SU-DHL-6 (cell line): ENCODE measurements at regions not wholly inside any gene's neighbourhood (a gene's known extent, or its start where the extent isn't known, plus 50 kb on each side); places are given as distances from the start of the nearest gene placed in this dataset.

ENCODE experiments used
- EZH2phosphoT487 ChIP-seq: fragments of 200-600 bp; sonication (generic), shearing (Covaris generic); conservative IDR thresholded peaks from 2 replicates; pipeline ENCODE4 v1.6.1; 2018; ENCODE audit warnings: mild to moderate bottlenecking, antibody characterized with exemption, low read length, moderate library complexity, mixed read lengths
- TF ChIP-seq, protein P1 (sequence below): fragments of 200-600 bp; sonication (generic); IDR thresholded peaks from one replicate; pipeline ENCODE4 v1.5.1; 2017; ENCODE audit warnings: antibody characterized with exemption, mild to moderate bottlenecking, low read length, moderate library complexity; ENCODE audit not compliant: insufficient read depth, poor library complexity, severe bottlenecking

DNA sequence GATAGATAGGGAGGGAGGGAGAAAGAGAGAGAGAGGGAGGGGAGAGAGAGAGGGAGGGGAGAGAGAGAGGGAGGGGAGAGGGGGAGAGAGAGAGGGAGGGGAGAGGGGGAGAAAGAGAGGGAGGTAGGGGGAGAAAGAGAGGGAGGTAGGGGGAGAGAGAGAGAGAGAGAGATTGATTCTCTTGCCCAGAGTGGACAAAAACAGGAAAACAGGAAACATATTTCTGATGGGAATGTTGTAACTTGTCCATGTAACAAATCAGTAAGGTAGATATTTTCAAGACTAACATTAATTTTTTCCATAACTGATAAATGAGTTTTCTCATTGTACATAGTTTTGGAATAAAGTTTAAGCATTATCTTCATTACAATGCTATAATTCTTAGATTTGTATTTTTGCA, 811.7 kb upstream of the GRAMD2B start:
- TF ChIP-seq, protein P1, sequence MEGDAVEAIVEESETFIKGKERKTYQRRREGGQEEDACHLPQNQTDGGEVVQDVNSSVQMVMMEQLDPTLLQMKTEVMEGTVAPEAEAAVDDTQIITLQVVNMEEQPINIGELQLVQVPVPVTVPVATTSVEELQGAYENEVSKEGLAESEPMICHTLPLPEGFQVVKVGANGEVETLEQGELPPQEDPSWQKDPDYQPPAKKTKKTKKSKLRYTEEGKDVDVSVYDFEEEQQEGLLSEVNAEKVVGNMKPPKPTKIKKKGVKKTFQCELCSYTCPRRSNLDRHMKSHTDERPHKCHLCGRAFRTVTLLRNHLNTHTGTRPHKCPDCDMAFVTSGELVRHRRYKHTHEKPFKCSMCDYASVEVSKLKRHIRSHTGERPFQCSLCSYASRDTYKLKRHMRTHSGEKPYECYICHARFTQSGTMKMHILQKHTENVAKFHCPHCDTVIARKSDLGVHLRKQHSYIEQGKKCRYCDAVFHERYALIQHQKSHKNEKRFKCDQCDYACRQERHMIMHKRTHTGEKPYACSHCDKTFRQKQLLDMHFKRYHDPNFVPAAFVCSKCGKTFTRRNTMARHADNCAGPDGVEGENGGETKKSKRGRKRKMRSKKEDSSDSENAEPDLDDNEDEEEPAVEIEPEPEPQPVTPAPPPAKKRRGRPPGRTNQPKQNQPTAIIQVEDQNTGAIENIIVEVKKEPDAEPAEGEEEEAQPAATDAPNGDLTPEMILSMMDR = no peak
- TF ChIP-seq EZH2phosphoT487 = no peak
